Glutamatergic neuron (in vitro differentiated cells): ENCODE measurements at regions not wholly inside any gene's neighbourhood (a gene's known extent, or its start where the extent isn't known, plus 50 kb on each side); places are given as distances from the start of the nearest gene placed in this dataset.

Experiments
- DNase-seq: peaks from one replicate; pipeline ENCODE4 v3.0.0; 2022
- H3K27ac Mint-ChIP-seq: one replicate; pipeline ENCODE4 v1.8.0; 2020; ENCODE audit warnings: mild to moderate bottlenecking, mixed read lengths, inconsistent platforms; ENCODE audit not compliant: unreplicated experiment
- H3K27me3 Mint-ChIP-seq: one replicate; pipeline ENCODE4 v1.8.0; 2020; ENCODE audit warnings: mild to moderate bottlenecking, moderate library complexity, mixed read lengths, inconsistent platforms; ENCODE audit not compliant: unreplicated experiment
- H3K36me3 Mint-ChIP-seq: one replicate; pipeline ENCODE4 v1.8.0; 2020; ENCODE audit warnings: mild to moderate bottlenecking, mixed read lengths, inconsistent platforms; ENCODE audit not compliant: unreplicated experiment
- H3K4me1 Mint-ChIP-seq: one replicate; pipeline ENCODE4 v1.8.0; 2020; ENCODE audit warnings: mild to moderate bottlenecking, low read depth, mixed read lengths, inconsistent platforms; ENCODE audit not compliant: unreplicated experiment
- H3K4me3 Mint-ChIP-seq: one replicate; pipeline ENCODE4 v1.8.0; 2020; ENCODE audit warnings: mild to moderate bottlenecking, mixed read lengths, inconsistent platforms; ENCODE audit not compliant: unreplicated experiment
- H3K9me3 Mint-ChIP-seq: one replicate; pipeline ENCODE4 v1.8.0; 2020; ENCODE audit warnings: mild to moderate bottlenecking, moderate library complexity, mixed read lengths, inconsistent platforms; ENCODE audit not compliant: unreplicated experiment
- TF ChIP-seq, protein P1 (sequence below): fragments of 200-600 bp; sonication (generic); IDR thresholded peaks from one replicate; pipeline ENCODE4 v1.5.0; 2021; ENCODE audit not compliant: partially characterized antibody, unreplicated experiment

DNA sequence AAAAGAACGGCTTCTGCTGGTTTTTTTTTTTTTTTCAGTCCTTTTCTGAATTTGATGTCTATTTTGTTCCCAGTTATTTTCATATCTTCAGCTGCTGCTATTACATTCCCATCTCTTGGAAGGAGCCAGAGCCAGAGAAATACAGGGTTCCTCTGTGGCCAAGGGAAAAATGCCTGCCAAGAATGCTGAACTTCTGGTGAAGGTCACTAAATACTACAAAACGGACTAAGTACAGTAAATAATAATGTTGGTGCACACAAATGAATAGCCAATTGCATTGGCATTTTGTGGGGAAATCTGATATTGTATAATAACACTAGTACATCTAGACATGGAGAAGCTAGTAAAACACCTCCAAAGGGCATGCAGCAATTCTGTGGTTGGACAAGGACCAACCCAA is 56.3 kb upstream of the ZEB1 start:
- TF ChIP-seq, protein P1, sequence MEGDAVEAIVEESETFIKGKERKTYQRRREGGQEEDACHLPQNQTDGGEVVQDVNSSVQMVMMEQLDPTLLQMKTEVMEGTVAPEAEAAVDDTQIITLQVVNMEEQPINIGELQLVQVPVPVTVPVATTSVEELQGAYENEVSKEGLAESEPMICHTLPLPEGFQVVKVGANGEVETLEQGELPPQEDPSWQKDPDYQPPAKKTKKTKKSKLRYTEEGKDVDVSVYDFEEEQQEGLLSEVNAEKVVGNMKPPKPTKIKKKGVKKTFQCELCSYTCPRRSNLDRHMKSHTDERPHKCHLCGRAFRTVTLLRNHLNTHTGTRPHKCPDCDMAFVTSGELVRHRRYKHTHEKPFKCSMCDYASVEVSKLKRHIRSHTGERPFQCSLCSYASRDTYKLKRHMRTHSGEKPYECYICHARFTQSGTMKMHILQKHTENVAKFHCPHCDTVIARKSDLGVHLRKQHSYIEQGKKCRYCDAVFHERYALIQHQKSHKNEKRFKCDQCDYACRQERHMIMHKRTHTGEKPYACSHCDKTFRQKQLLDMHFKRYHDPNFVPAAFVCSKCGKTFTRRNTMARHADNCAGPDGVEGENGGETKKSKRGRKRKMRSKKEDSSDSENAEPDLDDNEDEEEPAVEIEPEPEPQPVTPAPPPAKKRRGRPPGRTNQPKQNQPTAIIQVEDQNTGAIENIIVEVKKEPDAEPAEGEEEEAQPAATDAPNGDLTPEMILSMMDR: no peak
- no peak overlapping the region for H3K27ac Mint-ChIP-seq

DNA sequence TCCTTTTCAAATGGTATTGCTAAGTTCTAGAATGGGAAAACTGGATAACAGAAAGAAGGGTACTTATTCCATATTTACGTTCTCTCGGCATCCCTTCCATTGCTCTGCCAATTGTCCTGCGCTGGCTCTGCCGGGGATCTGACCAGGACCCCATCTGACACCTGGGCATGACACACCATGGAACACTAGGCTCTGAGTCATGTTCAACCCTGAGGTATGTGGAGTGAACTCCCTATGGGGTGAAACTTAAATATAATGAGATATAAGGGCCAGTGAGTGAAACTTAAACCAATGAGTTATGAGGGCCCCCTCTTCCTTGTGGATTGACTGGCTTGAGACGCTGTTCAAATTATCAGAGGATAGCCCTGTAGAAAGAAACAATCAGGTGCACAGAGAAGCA is 55.1 kb upstream of the ZEB1 start:
- Mint-ChIP-seq H3K27me3 (peaks cover 4% of the 10 kb centered on the region), H3K27ac (no peak overlapping the region), H3K4me3 (no peak overlapping the region), H3K36me3 (peaks cover 4% of the 10 kb centered on the region), H3K9me3 (peaks cover 4% of the 10 kb centered on the region), H3K4me1 (peaks cover 11% of the 10 kb centered on the region)
- TF ChIP-seq, protein P1: no peak
- no peak for DNase-seq

More for the DNA sequence above, 56.3 kb upstream of the ZEB1 start:
- Mint-ChIP-seq H3K9me3 (peaks cover 1% of the 10 kb centered on the region), H3K27me3 (peaks cover 3% of the 10 kb centered on the region), H3K4me3 (no peak overlapping the region), H3K36me3 (peaks cover 4% of the 10 kb centered on the region), H3K4me1 (peaks cover 11% of the 10 kb centered on the region)
- DNase-seq: no peak

- peaks cover 8% of the 10 kb centered on the region for H3K9me3 Mint-ChIP-seq
- TF ChIP-seq, protein P1: no peak
- H3K36me3 Mint-ChIP-seq: peaks cover 8% of the 10 kb centered on the region
- DNase-seq: no peak
- peaks cover 6% of the 10 kb centered on the region for H3K4me1 Mint-ChIP-seq
- H3K27me3 Mint-ChIP-seq: peaks cover 4% of the 10 kb centered on the region
- H3K27ac Mint-ChIP-seq: no peak overlapping the region
- no peak overlapping the region for H3K4me3 Mint-ChIP-seq
Observed at GRCh38 chr10:31268444-31269303, 50.3 kb upstream of the ZEB1 start.
